IMR-90 (cell line): ENCODE measurements at regions not wholly inside any gene's neighbourhood (a gene's known extent, or its start where the extent isn't known, plus 50 kb on each side); places are given as distances from the start of the nearest gene placed in this dataset.

Experiments
- ATAC-seq: fragments of 200-7000 bp; cut with Tn5 transposase; 2 replicates; pipeline ENCODE4 v1.9.1; 2020; ENCODE audit warnings: low read depth, mild to moderate bottlenecking, moderate library complexity
- BruUV-seq: library from RNA; stranded (reverse); fragments of 400-500 nt; replicated peaks from 2 replicates; lab custom pipeline; 2021; lab: Mats Ljungman, UMichigan
- CTCF ChIA-PET: fragments of 300-600 bp; formaldehyde crosslinking; extraction: SDS; loops from one replicate; lab custom pipeline; 2021; ENCODE audit warnings: antibody characterized with exemption; lab: Yijun Ruan, JAX
- POLR2A ChIA-PET: fragments of 300-600 bp; sonication (Branson Sonifier 250); formaldehyde crosslinking; loops from one replicate; lab custom pipeline; 2022; ENCODE audit warnings: antibody characterized with exemption; ENCODE audit not compliant: unreplicated experiment; lab: Charles Lee
- DNase-seq: peaks from one replicate; pipeline ENCODE4 v3.0.0; 2013
- H2AFZ ChIP-seq: replicated peaks from 2 replicates; pipeline ENCODE3; 2013; ENCODE audit warnings: low read length, mild to moderate bottlenecking; ENCODE audit not compliant: poor library complexity
- H2AK5ac ChIP-seq: 2 replicates; pipeline ENCODE4 v1.6.1; 2013; ENCODE audit warnings: low read depth, low read length, inconsistent platforms
- H2AK9ac ChIP-seq: replicated peaks from 2 replicates; pipeline ENCODE3; 2013; ENCODE audit warnings: mild to moderate bottlenecking, low read depth, low read length, moderate library complexity; ENCODE audit not compliant: poor library complexity
- H2BK120ac ChIP-seq: 2 replicates; pipeline ENCODE4 v1.6.1; 2013; ENCODE audit warnings: low read depth, low read length, inconsistent platforms
- H2BK15ac ChIP-seq: 3 replicates; pipeline ENCODE4 v1.6.1; 2013; ENCODE audit warnings: low read depth, low read length, inconsistent platforms
- H2BK20ac ChIP-seq: 2 replicates; pipeline ENCODE4 v1.6.1; 2013; ENCODE audit warnings: low read depth, mild to moderate bottlenecking, inconsistent platforms, low read length, moderate library complexity
- H2BK5ac ChIP-seq: 2 replicates; pipeline ENCODE4 v1.6.1; 2013; ENCODE audit warnings: mild to moderate bottlenecking, low read depth, low read length, inconsistent platforms; ENCODE audit not compliant: poor library complexity, severe bottlenecking
- H3K14ac ChIP-seq: replicated peaks from 2 replicates; pipeline ENCODE4 v1.6.1; 2013; ENCODE audit warnings: low read depth, low read length, inconsistent platforms
- H3K18ac ChIP-seq: 2 replicates; pipeline ENCODE4 v1.6.1; 2013; ENCODE audit warnings: low read depth, low read length, control low read depth
- H3K23ac ChIP-seq: 2 replicates; pipeline ENCODE4 v1.6.1; 2013; ENCODE audit warnings: low read depth, low read length, inconsistent platforms
- H3K27ac ChIP-seq: 2 replicates; pipeline ENCODE4 v1.5.1; 2013; ENCODE audit warnings: mild to moderate bottlenecking, control low read depth, low read length; ENCODE audit not compliant: insufficient read depth
- H3K27me3 ChIP-seq: 2 replicates; pipeline ENCODE4 v1.6.1; 2013; ENCODE audit warnings: low read length; ENCODE audit not compliant: control insufficient read depth, insufficient read depth
- H3K36me3 ChIP-seq: 2 replicates; pipeline ENCODE4 v1.6.1; 2013; ENCODE audit warnings: low read length, mixed read lengths; ENCODE audit not compliant: control insufficient read depth, insufficient read depth
- H3K4ac ChIP-seq: 2 replicates; pipeline ENCODE4 v1.6.1; 2013; ENCODE audit warnings: low read depth, low read length, inconsistent platforms
- H3K4me1 ChIP-seq: 2 replicates; pipeline ENCODE4 v1.6.1; 2013; ENCODE audit warnings: low read length, mixed read lengths; ENCODE audit not compliant: control insufficient read depth, insufficient read depth
- H3K4me2 ChIP-seq: 2 replicates; pipeline ENCODE4 v1.6.1; 2013; ENCODE audit warnings: low read depth, mild to moderate bottlenecking, control low read depth, low read length, moderate library complexity
- H3K4me3 ChIP-seq: 2 replicates; pipeline ENCODE4 v1.5.1; 2013; ENCODE audit warnings: low read depth, mild to moderate bottlenecking, control low read depth, low read length, moderate library complexity; ENCODE audit not compliant: insufficient read depth
- H3K56ac ChIP-seq: 2 replicates; pipeline ENCODE4 v1.6.1; 2013; ENCODE audit warnings: low read length, inconsistent platforms; ENCODE audit not compliant: insufficient read depth; ENCODE audit errors: extremely low read depth
- H3K79me1 ChIP-seq, 2 experiments: 2 replicates each; pipeline ENCODE4 v1.6.1; 2013; ENCODE audit warnings: low read length in 2 of 2, inconsistent platforms in 1 of 2, low read depth in 1 of 2
- H3K9ac ChIP-seq: 2 replicates; pipeline ENCODE4 v1.6.1; 2013; ENCODE audit warnings: low read depth, low read length, control low read depth
- H3K9me1 ChIP-seq: 2 replicates; pipeline ENCODE4 v1.6.1; 2013; ENCODE audit warnings: low read length, inconsistent platforms; ENCODE audit not compliant: insufficient read depth
- H3K9me3 ChIP-seq: 2 replicates; pipeline ENCODE4 v1.6.1; 2013; ENCODE audit warnings: low read length; ENCODE audit not compliant: control insufficient read depth, insufficient read depth
- H4K20me1 ChIP-seq: 2 replicates; pipeline ENCODE4 v1.6.1; 2013; ENCODE audit warnings: low read length, inconsistent platforms; ENCODE audit not compliant: insufficient read depth
- H4K5ac ChIP-seq: 2 replicates; pipeline ENCODE4 v1.6.1; 2013; ENCODE audit warnings: mild to moderate bottlenecking, low read depth, low read length, control low read depth
- H4K8ac ChIP-seq, 2 experiments: 2 replicates each; pipeline ENCODE4 v1.6.1; 2013; ENCODE audit warnings: low read depth in 2 of 2, low read length in 2 of 2, control low read depth in 1 of 2, inconsistent platforms in 1 of 2
- H4K91ac ChIP-seq: 2 replicates; pipeline ENCODE4 v1.6.1; 2013; ENCODE audit warnings: low read depth, low read length, inconsistent platforms; ENCODE audit not compliant: insufficient read depth
- BHLHE40 ChIP-seq: fragments of 150-350 bp; IDR thresholded peaks from 2 replicates; pipeline ENCODE4 v1.6.1; 2016; ENCODE audit warnings: mild to moderate bottlenecking, low read depth, low read length
- CEBPB ChIP-seq: IDR thresholded peaks from 2 replicates; pipeline ENCODE4 v1.6.1; 2012; ENCODE audit warnings: low read depth, low read length, improper control_type of control experiment
- CHD1 ChIP-seq: IDR thresholded peaks from 2 replicates; pipeline ENCODE4 v1.6.1; 2012; ENCODE audit warnings: low read depth, low read length, improper control_type of control experiment
- CTCF ChIP-seq: conservative IDR thresholded peaks from 2 replicates; pipeline ENCODE4 v1.5.1; 2012; ENCODE audit warnings: mild to moderate bottlenecking, low read depth, low read length, improper control_type of control experiment
- ELK1 ChIP-seq: fragments of 150-350 bp; IDR thresholded peaks from 2 replicates; pipeline ENCODE4 v1.6.1; 2016; ENCODE audit warnings: low read depth, mild to moderate bottlenecking, low read length, moderate library complexity, borderline replicate concordance
- FOS ChIP-seq: fragments of 150-350 bp; IDR thresholded peaks from 2 replicates; pipeline ENCODE4 v1.6.1; 2016; ENCODE audit warnings: low read depth, low read length
- MAFK ChIP-seq: IDR thresholded peaks from 2 replicates; pipeline ENCODE4 v1.6.1; 2012; ENCODE audit warnings: low read depth, low read length, improper control_type of control experiment
- MAZ ChIP-seq: IDR thresholded peaks from 2 replicates; pipeline ENCODE4 v1.6.1; 2012; ENCODE audit warnings: low read depth, mild to moderate bottlenecking, low read length, improper control_type of control experiment, moderate library complexity, borderline replicate concordance
- MXI1 ChIP-seq: IDR thresholded peaks from 2 replicates; pipeline ENCODE4 v1.6.1; 2012; ENCODE audit warnings: low read depth, mild to moderate bottlenecking, low read length, moderate library complexity, borderline replicate concordance
- NFE2L2 ChIP-seq: fragments of 150-350 bp; IDR thresholded peaks from 2 replicates; pipeline ENCODE4 v1.6.1; 2016; ENCODE audit warnings: low read depth, mild to moderate bottlenecking, low read length
- POLR2A ChIP-seq: IDR thresholded peaks from 2 replicates; pipeline ENCODE4 v1.6.1; 2012; ENCODE audit warnings: mild to moderate bottlenecking, low read depth, low read length
- RAD21 ChIP-seq: IDR thresholded peaks from 2 replicates; pipeline ENCODE4 v1.6.1; 2012; ENCODE audit warnings: low read length, improper control_type of control experiment
- RFX5 ChIP-seq: IDR thresholded peaks from 2 replicates; pipeline ENCODE4 v1.8.0; 2012; ENCODE audit warnings: low read depth, mild to moderate bottlenecking, low read length, moderate library complexity
- SMC3 ChIP-seq: fragments of 150-350 bp; IDR thresholded peaks from 2 replicates; pipeline ENCODE4 v1.6.1; 2016; ENCODE audit warnings: low read depth, mild to moderate bottlenecking, antibody characterized with exemption, low read length, moderate library complexity
- USF2 ChIP-seq: fragments of 150-350 bp; IDR thresholded peaks from 2 replicates; pipeline ENCODE4 v1.6.1; 2017; ENCODE audit warnings: mild to moderate bottlenecking, antibody characterized with exemption, low read length, low read depth
- WGBS, 2 experiments: methylation state at CpG; one replicate each; pipeline versions ENCODE4 v1.1.5 to v1.1.7; 2013; ENCODE audit warnings: missing lambda C conversion rate in 2 of 2; ENCODE audit not compliant: insufficient read length in 1 of 2; ENCODE audit errors: extremely low coverage in 2 of 2; 5-methylcytosine and 5-hydroxymethylcytosine counted together
- dilution Hi-C: fragments of 300-500 bp; cut with HindIII; formaldehyde crosslinking; loops from one replicate; pipeline ENCODE4 v1.14.3; 2018; ENCODE audit warnings: low sequenced_read_pairs; ENCODE audit not compliant: unreplicated experiment
- in situ Hi-C: fragments of 300-500 bp; cut with MboI; formaldehyde crosslinking; loops from 3 replicates; pipeline ENCODE4 v1.14.3; 2019; ENCODE audit warnings: low sequenced_read_pairs, inconsistent platforms, mixed read lengths
- intact Hi-C: fragments of 100-400 bp; cut with micrococcal nuclease; formaldehyde crosslinking; loops from 2 replicates; pipeline ENCODE4 v1.10.0; 2022

GRCh38 chr13:77398825-77399620, 72.1 kb upstream of the MYCBP2 start:
- Histone ChIP-seq H2BK120ac (no peak overlapping the region), H3K4me3 (no peak overlapping the region), H2AK5ac (no peak overlapping the region), H4K8ac (no peak overlapping the region), H3K18ac (no peak overlapping the region), H2AK9ac (no peak overlapping the region), H3K4me2 (no peak overlapping the region), H3K56ac (no peak overlapping the region), H3K23ac (no peak overlapping the region), H3K9me3 (no peaks in the 10 kb centered on the region), H3K79me1 (no peaks in the 10 kb centered on the region), H2BK5ac (no peak overlapping the region), H3K9me1 (no peaks in the 10 kb centered on the region), H3K27me3 (peaks cover 5% of the 10 kb centered on the region; the same call in 1 of the 2 replicates), H2BK20ac (no peak overlapping the region), H3K9ac (no peak overlapping the region), H2AFZ (no peak overlapping the region), H3K14ac (no peak overlapping the region), H3K4ac (no peak overlapping the region), H3K4me1 (no peaks in the 10 kb centered on the region), H4K5ac (no peak overlapping the region), H3K27ac (no peak overlapping the region), H2BK15ac (no peak overlapping the region), H4K20me1 (no peaks in the 10 kb centered on the region), H3K36me3 (no peaks in the 10 kb centered on the region), H4K91ac (no peak overlapping the region)
- no peak for TF ChIP-seq MAZ
- TF ChIP-seq CEBPB, result no peak
- TF ChIP-seq MAFK, result no peak
- no peak for TF ChIP-seq POLR2A
- TF ChIP-seq NFE2L2, result no peak
- no peak for TF ChIP-seq FOS
- no peak for TF ChIP-seq ELK1
- no peak for TF ChIP-seq SMC3
- TF ChIP-seq RFX5, result no peak
- TF ChIP-seq RAD21, result no peak
- no peak for TF ChIP-seq MXI1
- TF ChIP-seq CHD1, result no peak
- no peak for TF ChIP-seq CTCF
- TF ChIP-seq USF2, result no peak
- TF ChIP-seq BHLHE40, result no peak
- dilution Hi-C loops, result no loop called here
- WGBS, 2 experiments, result no CpG with 5 or more reads among the region's 3 CpGs
- ATAC-seq (no peak), DNase-seq (no peak)
- ChIA-PET CTCF (no interaction called here), POLR2A (no interaction called here)
- no TSS peak for BruUV-seq
- intact Hi-C loops, result no loop called here
- in situ Hi-C loops, result no loop called here
